ENCODE measurements at regions not wholly inside any gene's neighbourhood (a gene's known extent, or its start where the extent isn't known, plus 50 kb on each side); places are given as distances from the start of the nearest gene placed in this dataset.
"Not testable (repeated sequence)": the region's sequence is repeated elsewhere in the genome, so short reads cannot be mapped to it uniquely, and the experiment has no call there.

GRCh38 chr9:129544761-129545160, 76.1 kb downstream of the C9orf50 start:
- peak; percentile 83 for DNase-seq

- DNase-seq = no peak
Measured at GRCh38 chr9:129542741-129543140, 78.2 kb downstream of the C9orf50 start.

- DNase-seq = no peak
Measured at GRCh38 chr9:129541270-129541669, 79.6 kb downstream of the C9orf50 start.

GRCh38 chr9:129539446-129539845, 81.5 kb downstream of the C9orf50 start:
- DNase-seq = no peak

DNA sequence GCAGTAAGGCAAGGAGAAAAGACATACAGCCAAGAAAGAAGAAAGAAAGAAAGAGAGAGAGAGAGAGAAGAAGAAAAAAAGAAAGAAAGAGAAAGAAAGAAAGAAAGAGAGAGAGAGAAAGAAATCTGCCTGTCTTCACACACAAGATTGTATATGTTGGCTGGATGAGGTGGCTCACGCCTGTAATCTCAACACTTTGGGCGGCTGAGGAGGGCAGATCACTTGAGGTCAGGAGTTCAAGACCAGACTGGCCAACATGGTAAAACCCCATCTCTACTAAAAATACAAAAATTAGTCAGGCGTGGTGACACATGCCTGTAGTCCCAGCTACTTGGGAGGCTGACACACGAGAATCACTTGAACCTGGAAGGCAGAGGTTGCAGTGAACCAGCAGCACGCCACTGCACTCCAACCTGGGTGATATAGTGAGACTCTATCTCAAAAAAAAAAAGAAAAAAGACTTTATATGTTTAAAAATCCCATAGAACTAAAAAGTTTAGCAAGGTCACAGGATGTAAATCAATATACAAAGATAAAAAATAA, 89.0 kb downstream of the C9orf50 start:
- not testable (repeated sequence) for DNase-seq

- not testable (repeated sequence) for DNase-seq
Measured at GRCh38 chr9:129527955-129528354, 92.9 kb downstream of the C9orf50 start.

GRCh38 chr9:129525656-129526196, 95.2 kb downstream of the C9orf50 start:
- no peak for DNase-seq

DNA sequence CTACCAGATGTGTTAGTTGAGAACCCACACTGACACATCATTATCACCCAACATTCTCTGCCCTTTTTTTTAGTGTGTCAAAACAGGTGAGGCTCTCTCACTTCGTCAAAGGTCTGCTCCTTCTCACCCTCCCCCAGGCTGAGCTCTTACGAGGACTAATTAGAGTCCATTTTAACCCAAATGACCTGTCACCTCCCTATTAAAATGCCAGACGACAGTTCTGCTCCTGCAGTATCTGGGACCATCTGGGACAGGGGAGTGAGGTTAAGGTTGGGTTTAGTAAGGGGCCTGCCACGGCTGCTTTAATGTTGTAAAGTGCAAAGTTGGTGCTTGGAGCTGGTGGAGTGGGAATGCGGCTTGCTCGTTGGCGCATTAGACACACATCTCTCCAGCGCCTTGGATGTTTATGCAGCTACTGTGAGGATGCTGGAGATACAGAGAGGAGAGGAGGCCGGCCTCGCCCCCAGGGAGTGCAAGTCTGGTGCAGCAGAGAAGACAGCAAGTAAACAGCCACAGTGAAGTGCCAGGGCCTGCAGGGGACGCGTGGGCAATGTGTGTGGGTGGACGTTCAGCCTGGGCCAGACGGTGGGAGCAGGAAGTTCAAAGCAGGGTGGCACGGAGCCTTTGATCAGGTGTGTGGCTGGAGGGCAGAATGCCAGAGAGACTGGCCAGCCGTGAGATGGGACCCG, 96.2 kb downstream of the C9orf50 start:
- DNase-seq = no peak

GRCh38 chr9:129523943-129524581, 96.8 kb downstream of the C9orf50 start:
- DNase-seq = no peak

DNA sequence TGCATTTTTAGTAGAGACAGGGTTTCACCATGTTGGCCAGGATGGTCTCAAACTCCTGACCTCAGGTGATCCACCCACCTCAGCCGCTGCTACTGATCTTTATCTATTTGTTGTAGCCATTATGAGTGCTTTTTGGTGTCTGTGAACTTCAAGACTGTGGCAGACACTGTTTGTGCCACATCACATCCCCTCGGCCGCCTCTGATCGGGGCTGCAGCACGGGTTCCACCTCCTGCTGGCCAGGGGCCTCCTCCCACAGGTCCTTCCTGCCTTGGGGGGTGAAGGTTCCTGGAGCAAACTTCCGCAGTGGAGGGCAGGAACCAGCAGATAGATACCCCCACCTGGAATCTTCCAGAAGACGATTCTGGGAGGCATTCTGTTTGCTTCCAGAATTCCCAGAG, 98.5 kb downstream of the C9orf50 start:
- DNase-seq = no peak

DNA sequence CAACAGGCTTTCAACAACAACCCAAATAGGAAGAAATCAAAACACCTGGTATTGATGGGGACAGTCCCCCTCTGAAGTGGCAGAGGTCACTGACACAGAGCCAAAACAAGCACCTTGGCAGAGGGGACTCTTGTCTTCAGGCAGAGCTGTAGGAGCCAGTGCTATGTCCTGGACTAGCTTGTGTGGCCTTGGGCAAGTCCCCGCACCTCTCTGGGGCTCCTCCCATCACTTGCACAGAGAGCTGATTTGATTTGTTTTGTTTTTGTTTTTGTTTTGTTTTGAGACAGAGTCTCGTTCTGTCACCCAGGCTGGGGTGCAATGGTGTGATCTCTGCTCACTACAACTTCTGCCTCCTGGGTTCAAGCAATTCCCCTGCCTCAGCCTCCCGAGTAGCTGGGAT, 100.8 kb downstream of the C9orf50 start:
- no peak for DNase-seq

- DNase-seq = no peak
Measured at GRCh38 chr9:129518074-129518473, 102.8 kb downstream of the C9orf50 start.

DNA sequence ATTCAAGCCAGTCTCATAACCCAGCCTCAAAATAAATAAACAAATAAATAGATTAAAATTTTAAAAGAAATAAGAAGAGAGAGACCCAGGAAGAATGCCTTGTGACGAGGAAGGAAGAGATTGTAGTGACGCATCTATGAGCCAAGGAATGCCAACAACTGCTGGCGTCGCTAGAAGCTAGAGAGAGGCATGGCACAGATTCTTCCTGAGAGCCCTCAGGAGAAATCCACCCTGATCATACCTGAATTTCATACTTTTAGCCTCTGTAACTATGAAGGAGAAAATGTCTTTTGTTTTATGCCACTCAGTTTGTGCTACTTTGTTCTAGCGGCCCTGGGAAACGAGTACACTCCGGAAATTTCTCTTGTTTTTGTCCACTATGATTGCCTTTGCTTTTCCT, 103.9 kb downstream of the C9orf50 start:
- no peak for DNase-seq

GRCh38 chr9:129514891-129515290, 106.0 kb downstream of the C9orf50 start:
- DNase-seq = no peak

DNA sequence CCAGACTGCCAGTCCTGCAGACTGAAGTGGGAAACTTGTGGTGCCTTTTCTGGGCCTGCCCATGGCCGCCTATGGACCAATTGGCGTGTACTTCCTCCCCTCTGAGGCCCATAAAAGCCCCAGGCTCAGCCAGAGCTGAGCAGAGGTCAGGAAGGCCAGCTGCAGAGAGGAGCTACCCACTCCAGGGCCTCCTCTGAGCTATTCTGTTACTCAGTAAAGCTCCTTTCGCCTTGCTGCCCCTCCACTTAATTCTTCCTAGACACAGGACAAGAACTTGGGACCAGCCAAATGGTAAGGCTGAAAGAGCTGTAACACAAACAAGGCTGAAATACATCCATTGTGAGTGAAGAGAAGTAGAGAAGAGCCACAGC, 106.4 kb downstream of the C9orf50 start:
- DNase-seq = no peak

DNA sequence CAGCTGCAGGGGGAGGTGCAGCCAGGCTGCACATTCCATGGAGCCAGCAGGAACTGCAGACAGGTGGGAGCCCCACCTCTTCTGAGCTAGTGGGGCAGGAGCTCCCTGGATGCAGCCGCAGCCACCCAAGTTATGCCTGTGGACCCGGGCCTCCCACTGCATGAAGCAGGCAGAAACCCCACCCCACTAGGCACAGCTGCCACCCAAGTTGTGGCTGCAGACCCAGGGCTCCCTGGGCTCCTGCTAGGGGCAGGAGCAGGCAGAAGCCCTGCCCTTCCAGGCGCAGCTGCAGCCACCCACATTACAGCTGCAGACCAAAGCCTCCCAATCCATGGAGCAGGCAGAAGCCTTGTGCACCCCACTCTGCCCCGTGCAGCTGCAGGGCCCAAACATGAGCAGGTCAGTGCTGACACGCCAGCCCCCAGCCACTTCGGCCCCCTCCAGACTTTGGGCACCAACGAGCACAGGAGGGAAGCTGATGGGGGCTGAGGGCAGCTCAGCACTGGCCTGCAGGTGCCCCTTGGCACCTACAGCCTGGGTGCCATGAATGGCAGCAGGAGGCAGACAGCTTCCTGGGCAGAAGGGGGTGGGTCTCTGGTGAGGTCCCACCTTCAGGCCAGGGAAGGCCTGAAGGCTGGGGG, 106.9 kb downstream of the C9orf50 start:
- DNase-seq = no peak

- no peak for DNase-seq
Measured at GRCh38 chr9:129513282-129513681, 107.6 kb downstream of the C9orf50 start.

GRCh38 chr9:129511285-129511900, 109.5 kb downstream of the C9orf50 start:
- DNase-seq = no peak

DNA sequence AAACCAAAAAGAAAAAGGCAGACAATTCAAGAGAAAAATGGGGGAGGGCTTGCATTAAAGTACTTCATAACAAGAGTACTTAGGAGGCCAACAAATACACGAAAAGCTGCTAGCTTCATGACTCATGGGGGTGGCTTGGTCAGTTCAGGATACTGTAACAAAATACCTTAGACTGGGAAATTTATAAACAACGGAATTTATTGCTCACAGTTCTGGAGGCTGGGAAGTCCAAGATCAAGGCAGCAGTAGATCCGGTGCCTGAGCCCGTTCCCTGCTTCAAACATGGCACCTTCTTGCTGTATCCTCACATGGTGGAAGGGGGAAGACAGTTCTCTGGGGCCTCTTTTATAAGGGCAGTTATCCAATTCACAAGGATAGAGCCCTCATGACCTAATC, 111.4 kb downstream of the C9orf50 start:
- peak; percentile 90 for DNase-seq

- DNase-seq = no peak
Measured at GRCh38 chr9:129507805-129508204, 113.1 kb downstream of the C9orf50 start.

DNA sequence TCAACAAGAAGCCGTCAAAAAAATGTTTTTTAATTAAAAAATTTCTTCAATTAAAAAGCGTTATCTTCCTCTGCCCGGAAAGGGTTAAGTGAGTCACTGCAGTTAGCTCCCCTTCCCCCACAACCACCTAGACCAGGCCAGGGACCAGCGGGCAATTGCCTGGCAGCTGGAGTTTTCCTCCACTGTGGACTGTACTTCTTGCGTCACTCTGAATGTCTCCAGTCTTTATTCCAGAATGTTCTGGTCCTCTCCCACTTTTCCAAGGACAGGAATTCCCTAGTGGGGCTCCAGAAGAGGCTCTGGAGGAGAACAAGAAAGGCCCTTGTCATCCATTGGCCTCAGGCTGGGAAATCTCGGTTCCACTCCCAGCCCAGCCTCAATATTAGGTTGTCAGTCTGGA, 114.0 kb downstream of the C9orf50 start:
- DNase-seq = peak; percentile 49

DNA sequence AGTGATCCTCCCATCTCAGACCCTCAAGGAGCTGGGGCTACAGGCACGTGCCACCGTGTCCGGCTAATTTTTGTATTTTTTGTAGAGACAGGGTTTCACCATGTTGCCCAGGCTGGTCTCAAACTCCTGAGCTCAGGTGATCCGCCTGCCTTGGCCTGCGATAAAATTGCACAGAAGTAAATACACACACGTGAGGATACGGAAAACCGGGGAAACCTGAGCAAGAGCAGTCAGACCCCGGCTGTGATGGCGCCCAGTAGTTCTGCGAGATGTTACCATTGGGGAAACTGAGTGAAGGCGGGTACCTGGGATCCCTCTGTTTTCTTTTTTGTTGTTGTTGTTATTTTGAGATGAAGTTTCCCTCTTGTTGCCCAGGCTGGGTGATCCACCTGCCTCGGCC, 114.9 kb downstream of the C9orf50 start:
- DNase-seq = no peak

DNA sequence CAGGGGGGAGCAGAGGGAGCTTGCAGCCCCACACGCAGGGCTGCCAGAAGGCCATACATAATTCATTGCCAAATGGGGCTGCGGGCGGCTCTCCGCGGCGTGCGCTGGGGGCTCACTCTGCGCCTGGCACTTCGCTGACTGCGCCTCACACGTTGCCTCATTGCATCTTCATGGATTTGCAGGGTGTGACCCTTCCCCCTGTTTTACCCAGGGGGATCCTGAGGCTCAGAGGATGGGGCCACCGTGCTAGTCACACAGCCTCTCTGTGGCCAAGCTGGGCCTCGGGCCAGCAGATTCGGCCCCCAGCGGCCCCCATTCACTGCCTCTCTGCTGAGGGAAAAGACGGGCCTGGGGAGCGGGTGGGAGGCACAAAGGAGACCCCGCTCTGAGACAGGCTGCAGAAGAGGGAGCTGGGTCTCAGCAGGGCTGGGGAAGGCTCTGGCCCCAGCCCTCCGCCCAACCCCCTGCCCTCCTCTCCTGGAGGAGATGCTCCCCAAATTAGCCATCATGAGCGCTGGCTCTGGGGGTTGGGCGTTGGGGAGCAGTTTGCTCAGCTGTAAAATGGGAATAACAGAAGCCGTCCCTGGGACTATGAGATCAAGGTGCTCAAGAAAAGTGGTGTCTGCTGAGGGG, 115.5 kb downstream of the C9orf50 start:
- DNase-seq = no peak

Measured in fibroblast of skin of scalp (primary cell).